Heart right ventricle (tissue), 16 donors: ENCODE measurements at regions not wholly inside any gene's neighbourhood (a gene's known extent, or its start where the extent isn't known, plus 50 kb on each side); places are given as distances from the start of the nearest gene placed in this dataset.

Experiments
- ATAC-seq, 8 donors: fragments of 200-7000 bp; cut with Tn5 transposase; one replicate each; pipeline ENCODE4 v1.9.1; 2020; ENCODE audit warnings: mild to moderate bottlenecking in 8 of 8, moderate library complexity in 8 of 8, moderate number of reproducible peaks in 1 of 8
- DNase-seq, 2 donors: peaks; one replicate each; pipeline ENCODE4 v3.0.0-alpha.2; 2020
- H3K27ac ChIP-seq, 10 donors: fragments of 200-600 bp; sonication (generic) in 2 of 10; one replicate each; pipeline versions ENCODE4 v1.5.0 to v1.8.0; 2020 to 2022; ENCODE audit warnings: mild to moderate bottlenecking in 3 of 10
- H3K27me3 ChIP-seq, 7 donors: fragments of 200-600 bp; one replicate each; pipeline ENCODE4 v1.8.0; 2021 to 2022; ENCODE audit warnings: mild to moderate bottlenecking in 2 of 7
- H3K36me3 ChIP-seq, 9 donors: fragments of 200-600 bp; sonication (generic) in 1 of 9; one replicate each; pipeline versions ENCODE4 v1.5.0 to v1.8.0; 2020 to 2022; ENCODE audit warnings: mild to moderate bottlenecking in 2 of 9
- H3K4me1 ChIP-seq, 9 donors: fragments of 200-600 bp; sonication (generic) in 1 of 9; one replicate each; pipeline versions ENCODE4 v1.5.0 to v1.8.0; 2020 to 2022; ENCODE audit warnings: mild to moderate bottlenecking in 4 of 9
- H3K4me3 ChIP-seq, 10 donors: fragments of 200-600 bp; sonication (generic) in 2 of 10; one replicate each; pipeline versions ENCODE4 v1.5.0 to v1.8.0; 2020 to 2022; ENCODE audit warnings: mild to moderate bottlenecking in 7 of 10, moderate library complexity in 2 of 10
- H3K9me3 ChIP-seq, 11 donors: fragments of 200-600 bp in 10 of 11; sonication (generic) in 2 of 11; one replicate each; pipeline versions ENCODE4 v1.5.0 to v1.8.0; 2013 to 2022; ENCODE audit warnings: mild to moderate bottlenecking in 2 of 11, control low read depth in 1 of 11, moderate library complexity in 1 of 11
- CTCF ChIP-seq, 9 donors: fragments of 200-600 bp; sonication (generic) in 2 of 9; IDR thresholded peaks; one replicate each; pipeline versions ENCODE4 v1.5.0 to v1.8.0; 2021 to 2022; ENCODE audit warnings: antibody characterized with exemption in 9 of 9, mild to moderate bottlenecking in 5 of 9, moderate library complexity in 1 of 9
- WGBS, 2 donors: extraction: QIAGEN DNeasy Blood & Tissue Kit; methylation state at CpG; one replicate each; pipeline ENCODE4 v1.1.7; 2013; ENCODE audit warnings: inconsistent platforms in 1 of 2; 5-methylcytosine and 5-hydroxymethylcytosine counted together
- intact Hi-C, 10 donors: fragments of 100-400 bp; cut with DNase I; formaldehyde crosslinking; loops; one replicate each; pipeline versions ENCODE4 v1.11.1 to v1.14.2; 2022
- donor health status: Arrhythmogenic right ventricular cardiomyopathy.
- donor health status: ischemic (EF 13 %, LVEDD 7.1; RV severe dilation, severe dysfunction).
- donor health status: healthy with polysubstance abuse.
- donor health status: DM: no; HTN: yes; CAD: no.
- donor health status: DM: no; HTN: no; CAD: no.
- donor health status: ischemic (EF 25% LVEDD 6.9; RV normal size, moderate dysfunction).
- donor health status: ischemic (EF 25% LVEDD 5.7; RV mildly dilated, moderate dysfunction).
- donor health status: healthy.
- donor health status: DM: yes; HTN: yes; CAD: no.
- donor health status: Ischemic cardiomyopathy.
- donor health status: ischemic (EF 35%, LVEDD 5.7; RV mildly dilated, moderate dysfunction).
- donor health status: nonischemic (EF 11% LVEDD 7.7; RV severe dilation, severe dysfunction).
- donor health status: DM: yes; HTN: yes; CAD: no.
- donor health status: PGD.
- donor health status: ischemic (EF 29% LVEDD 5.4; RV normal size, mild dysfunction).
- donor health status: nonischemic (EF 23%, LVEDD 6.1; RV moderate dilation, normal function).

- Histone ChIP-seq H3K27ac (no peak overlapping the region), H3K27me3 (peaks cover 0 to 51% (median 0%) of the 10 kb centered on the region in 7 donors), H3K4me3 (no peak overlapping the region), H3K4me1 (peaks cover 0 to 23% (median 0%) of the 10 kb centered on the region in 9 donors), H3K9me3 (no peaks in the 10 kb centered on the region), H3K36me3 (no peaks in the 10 kb centered on the region)
- intact Hi-C loops: no loop called here
- DNase-seq (no peak), ATAC-seq (no peak)
- 80 to 100% methylated on average over 1 of the region's 1 CpG for WGBS, 2 donors
- TF ChIP-seq CTCF (IDR thresholded peaks at IDR 0.05): no peak
Observed at GRCh38 chrX:45712067-45712466, 511.4 kb upstream of the DIPK2B start.

GRCh38 chrX:45711231-45711630 lies 510.6 kb upstream of the DIPK2B start:
- Histone ChIP-seq H3K27me3 (peaks cover 0 to 53% (median 0%) of the 10 kb centered on the region in 7 donors), H3K4me3 (no peak overlapping the region), H3K4me1 (peaks cover 0 to 20% (median 0%) of the 10 kb centered on the region in 9 donors), H3K36me3 (no peaks in the 10 kb centered on the region), H3K9me3 (no peaks in the 10 kb centered on the region), H3K27ac (no peak overlapping the region)
- WGBS, 2 donors: 82 to 86% methylated on average over 5 of the region's 5 CpGs
- no peak for TF ChIP-seq CTCF (IDR thresholded peaks at IDR 0.05)
- DNase-seq (no peak), ATAC-seq (no peak)
- intact Hi-C loops: no loop called here

DNA sequence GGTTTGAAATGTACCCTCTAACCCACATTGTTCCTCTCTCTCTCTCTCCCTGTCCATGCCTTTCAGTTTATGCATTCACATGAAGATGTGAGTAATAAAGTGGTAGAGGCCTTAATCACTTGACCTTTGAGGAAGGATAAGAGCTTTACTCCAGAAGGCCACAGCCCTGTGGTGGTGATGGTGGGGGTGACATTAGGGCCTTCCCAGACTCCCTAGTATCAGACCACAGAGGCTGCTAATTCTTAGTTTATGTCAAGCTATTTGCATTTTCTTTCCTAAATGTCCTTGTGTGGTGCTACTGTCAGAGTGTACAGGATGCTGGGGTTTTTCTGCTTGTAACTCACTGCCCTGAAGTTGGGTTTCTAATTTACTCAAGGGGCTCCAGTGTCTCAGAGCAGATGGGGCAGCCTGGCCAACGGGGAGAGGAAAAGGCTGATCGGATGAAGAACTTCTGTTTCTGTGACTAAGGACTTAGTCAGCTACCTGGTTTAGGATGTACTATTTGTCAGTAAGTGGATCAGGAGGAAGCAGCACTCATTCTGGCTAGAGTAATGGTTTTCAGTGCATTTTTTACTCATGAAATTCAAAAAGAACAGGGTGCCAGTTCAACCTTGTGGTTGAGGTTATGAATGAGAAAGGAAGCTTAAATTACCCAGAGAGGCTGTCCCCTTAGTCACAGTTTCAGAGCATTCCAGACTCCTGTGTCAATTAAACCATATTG lies 509.6 kb upstream of the DIPK2B start:
- WGBS, 2 donors: 55 to 86% methylated on average over 2 of the region's 2 CpGs
- no peak overlapping the region for H3K27ac ChIP-seq
- ATAC-seq: no peak

DNA sequence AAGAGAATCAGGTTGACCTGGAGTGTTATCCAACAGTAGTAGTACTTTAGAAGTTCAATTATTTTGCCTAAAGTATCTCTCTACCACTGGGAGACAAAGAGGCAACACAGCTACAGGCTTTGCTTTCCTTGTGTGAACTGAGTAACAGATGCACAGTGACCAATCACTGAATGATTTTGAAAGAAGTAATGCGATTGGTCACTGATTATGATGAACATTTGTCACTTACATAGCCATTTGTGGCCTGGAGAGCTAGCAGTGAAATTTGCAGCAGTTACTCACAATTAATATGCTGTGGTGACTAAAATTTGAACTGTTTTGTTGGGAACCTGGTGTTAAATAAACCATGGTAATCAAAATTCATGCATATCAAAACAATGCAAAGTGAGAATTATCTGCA lies 508.7 kb upstream of the DIPK2B start:
- WGBS, 2 donors: 95 to 100% methylated on average over 1 of the region's 1 CpG
- Histone ChIP-seq H3K9me3 (no peaks in the 10 kb centered on the region), H3K27me3 (peaks cover 0 to 53% (median 0%) of the 10 kb centered on the region in 7 donors), H3K4me3 (no peak overlapping the region), H3K36me3 (no peaks in the 10 kb centered on the region), H3K4me1 (peaks cover 0 to 3% (median 0%) of the 10 kb centered on the region in 9 donors), H3K27ac (no peak overlapping the region)
- TF ChIP-seq CTCF (IDR thresholded peaks at IDR 0.05): no peak
- intact Hi-C loops: no loop called here
- no peak for ATAC-seq
- no peak for DNase-seq

More for the DNA sequence above, 509.6 kb upstream of the DIPK2B start:
- DNase-seq: no peak
- TF ChIP-seq CTCF (IDR thresholded peaks at IDR 0.05): no peak
- peaks cover 0 to 11% (median 0%) of the 10 kb centered on the region in 9 donors for H3K4me1 ChIP-seq
- peaks cover 0 to 51% (median 0%) of the 10 kb centered on the region in 7 donors for H3K27me3 ChIP-seq
- H3K36me3 ChIP-seq: no peaks in the 10 kb centered on the region
- H3K9me3 ChIP-seq: no peaks in the 10 kb centered on the region
- no peak overlapping the region for H3K4me3 ChIP-seq
- intact Hi-C loops: no loop called here
